GM21717 (cell line): ENCODE measurements at regions not wholly inside any gene's neighbourhood (a gene's known extent, or its start where the extent isn't known, plus 50 kb on each side); places are given as distances from the start of the nearest gene placed in this dataset.
"Not testable (repeated sequence)": the region's sequence is repeated elsewhere in the genome, so short reads cannot be mapped to it uniquely, and the experiment has no call there.

Experiments
- ATAC-seq: cut with Tn5 transposase; IDR thresholded peaks from one replicate; pipeline ENCODE4 v1.9.1; 2021; ENCODE audit warnings: mild to moderate bottlenecking, moderate library complexity; ENCODE audit not compliant: unreplicated experiment

GRCh38 chr6:15164855-15165254, 81.0 kb upstream of the JARID2 start:
- not testable (repeated sequence) for ATAC-seq

- no peak for ATAC-seq
Observed at GRCh38 chr6:15166121-15166520, 79.7 kb upstream of the JARID2 start.

GRCh38 chr6:15170126-15170525, 75.7 kb upstream of the JARID2 start:
- ATAC-seq: no peak

- no peak for ATAC-seq
Observed at GRCh38 chr6:15171026-15171425, 74.8 kb upstream of the JARID2 start.

- no peak for ATAC-seq
Observed at GRCh38 chr6:15176816-15177370, 69.0 kb upstream of the JARID2 start.

- no peak for ATAC-seq
Observed at GRCh38 chr6:15183979-15184378, 61.9 kb upstream of the JARID2 start.

GRCh38 chr6:15184441-15184861, 61.4 kb upstream of the JARID2 start:
- peak; percentile 47 for ATAC-seq

GRCh38 chr6:15185111-15185510, 60.8 kb upstream of the JARID2 start:
- ATAC-seq: not testable (repeated sequence)

GRCh38 chr6:15193451-15193850, 52.4 kb upstream of the JARID2 start:
- ATAC-seq: not testable (repeated sequence)

GRCh38 chr6:15194453-15194852, 51.4 kb upstream of the JARID2 start:
- ATAC-seq: no peak
